ENCODE measurements at regions not wholly inside any gene's neighbourhood (a gene's known extent, or its start where the extent isn't known, plus 50 kb on each side); places are given as distances from the start of the nearest gene placed in this dataset.

- H4K20me1 ChIP-seq (ENCODE audit: insufficient read depth), result no peaks in the 10 kb centered on the region
- peaks cover 5% of the 10 kb centered on the region for H3K4me1 ChIP-seq (ENCODE audit: low read depth, poor library complexity, severe bottlenecking)
- no peak overlapping the region for H2AFZ ChIP-seq (ENCODE audit: low read depth)
- H3K9ac ChIP-seq, result no peak overlapping the region
- no peak overlapping the region for H3K4me2 ChIP-seq
- no peak overlapping the region for H3K27ac ChIP-seq
- H3K27me3 ChIP-seq (ENCODE audit: insufficient read depth, low read depth), result no peaks in the 10 kb centered on the region
- H3K79me2 ChIP-seq (ENCODE audit: insufficient read depth, low read depth), result no peaks in the 10 kb centered on the region
- no peak for TF ChIP-seq CTCF (conservative IDR thresholded peaks at IDR 0.05; ENCODE audit: low read depth, low read length)
- no peaks in the 10 kb centered on the region for H3K36me3 ChIP-seq (ENCODE audit: insufficient read depth)
- no peak overlapping the region for H3K4me3 ChIP-seq (IDR thresholded peaks at IDR 0.05; ENCODE audit: insufficient read depth, low read depth, low read length)
These were observed 72.4 kb upstream of the CHST15 start for GRCh38 chr10:124165827-124166226.

GRCh38 chr10:124165311-124165710 lies 71.9 kb upstream of the CHST15 start:
- H3K4me2 ChIP-seq, result no peak overlapping the region
- peaks cover 5% of the 10 kb centered on the region for H3K4me1 ChIP-seq (ENCODE audit: low read depth, poor library complexity, severe bottlenecking)
- no peaks in the 10 kb centered on the region for H3K79me2 ChIP-seq (ENCODE audit: insufficient read depth, low read depth)
- H2AFZ ChIP-seq (ENCODE audit: low read depth), result no peak overlapping the region
- TF ChIP-seq CTCF (conservative IDR thresholded peaks at IDR 0.05; ENCODE audit: low read depth, low read length), result no peak
- no peak overlapping the region for H3K4me3 ChIP-seq (IDR thresholded peaks at IDR 0.05; ENCODE audit: insufficient read depth, low read depth, low read length)
- no peaks in the 10 kb centered on the region for H4K20me1 ChIP-seq (ENCODE audit: insufficient read depth)
- no peak overlapping the region for H3K9ac ChIP-seq
- no peaks in the 10 kb centered on the region for H3K36me3 ChIP-seq (ENCODE audit: insufficient read depth)
- H3K27me3 ChIP-seq (ENCODE audit: insufficient read depth, low read depth), result no peaks in the 10 kb centered on the region
- H3K27ac ChIP-seq, result no peak overlapping the region

- Histone ChIP-seq H3K4me1 (ENCODE audit: low read depth, poor library complexity, severe bottlenecking) (peaks cover 11% of the 10 kb centered on the region), H3K9ac (no peak overlapping the region), H3K79me2 (ENCODE audit: insufficient read depth, low read depth) (no peaks in the 10 kb centered on the region), H3K27ac (no peak overlapping the region), H2AFZ (ENCODE audit: low read depth) (no peak overlapping the region), H3K4me2 (no peak overlapping the region), H3K36me3 (ENCODE audit: insufficient read depth) (no peaks in the 10 kb centered on the region), H3K27me3 (ENCODE audit: insufficient read depth, low read depth) (no peaks in the 10 kb centered on the region), H4K20me1 (ENCODE audit: insufficient read depth) (no peaks in the 10 kb centered on the region), H3K4me3 (IDR thresholded peaks at IDR 0.05; ENCODE audit: insufficient read depth, low read depth, low read length) (no peak overlapping the region)
- TF ChIP-seq CTCF (conservative IDR thresholded peaks at IDR 0.05; ENCODE audit: low read depth, low read length), result no peak
These were observed 70.9 kb upstream of the CHST15 start for GRCh38 chr10:124164264-124164663.

- Histone ChIP-seq H3K27ac (no peak overlapping the region), H3K79me2 (ENCODE audit: insufficient read depth, low read depth) (no peaks in the 10 kb centered on the region), H3K4me3 (IDR thresholded peaks at IDR 0.05; ENCODE audit: insufficient read depth, low read depth, low read length) (no peak overlapping the region), H4K20me1 (ENCODE audit: insufficient read depth) (no peaks in the 10 kb centered on the region), H3K36me3 (ENCODE audit: insufficient read depth) (no peaks in the 10 kb centered on the region), H3K9ac (no peak overlapping the region), H3K27me3 (ENCODE audit: insufficient read depth, low read depth) (no peaks in the 10 kb centered on the region), H3K4me2 (no peak overlapping the region), H2AFZ (ENCODE audit: low read depth) (no peak overlapping the region), H3K4me1 (ENCODE audit: low read depth, poor library complexity, severe bottlenecking) (peaks cover 25% of the 10 kb centered on the region)
- TF ChIP-seq CTCF (conservative IDR thresholded peaks at IDR 0.05; ENCODE audit: low read depth, low read length), result no peak
These were observed 69.5 kb upstream of the CHST15 start for GRCh38 chr10:124162774-124163354.

Measured in KMS-11 (cell line).